T-helper 17 cell (primary cell): ENCODE measurements at regions not wholly inside any gene's neighbourhood (a gene's known extent, or its start where the extent isn't known, plus 50 kb on each side); places are given as distances from the start of the nearest gene placed in this dataset.

ENCODE experiments used
- ATAC-seq: fragments of 150-1000 bp; cut with Tn5 transposase; 2 replicates; pipeline ENCODE4 v1.10.0; 2021; ENCODE audit warnings: mild to moderate bottlenecking, moderate library complexity
- DNase-seq, 3 donors: peaks; one replicate each; pipeline versions ENCODE4 v3.0.0 to v3.0.0-alpha.2; 2020 to 2021
- H3K9me3 ChIP-seq: one replicate; pipeline ENCODE4 v1.7.0; 2013; ENCODE audit warnings: low read length, mild to moderate bottlenecking; ENCODE audit not compliant: control insufficient read depth, poor library complexity, severe bottlenecking
- H3K27ac Mint-ChIP-seq: one replicate; pipeline ENCODE4 v1.8.0; 2022; ENCODE audit warnings: mild to moderate bottlenecking, moderate library complexity, mixed read lengths
- H3K27me3 Mint-ChIP-seq: one replicate; pipeline ENCODE4 v1.8.0; 2022; ENCODE audit warnings: mixed read lengths
- H3K36me3 Mint-ChIP-seq: one replicate; pipeline ENCODE4 v1.8.0; 2022; ENCODE audit warnings: low read depth, mixed read lengths
- H3K4me1 Mint-ChIP-seq: one replicate; pipeline ENCODE4 v1.8.0; 2022; ENCODE audit warnings: mild to moderate bottlenecking, mixed read lengths
- H3K4me3 Mint-ChIP-seq: one replicate; pipeline ENCODE4 v1.8.0; 2022; ENCODE audit warnings: mild to moderate bottlenecking, moderate library complexity, mixed read lengths

- H3K9me3 ChIP-seq: no peaks in the 10 kb centered on the region
- no peaks in the 10 kb centered on the region for H3K36me3 Mint-ChIP-seq
- H3K4me3 Mint-ChIP-seq: no peak overlapping the region
- no peaks in the 10 kb centered on the region for H3K27me3 Mint-ChIP-seq
- H3K27ac Mint-ChIP-seq: no peak overlapping the region
- no peaks in the 10 kb centered on the region for H3K4me1 Mint-ChIP-seq
- DNase-seq (no peak), ATAC-seq (no peak)
Observed at GRCh38 chr14:38507299-38507698, 251.4 kb upstream of the CLEC14A start.

GRCh38 chr14:38505973-38506249, 250.0 kb upstream of the CLEC14A start:
- H3K27me3 Mint-ChIP-seq: no peaks in the 10 kb centered on the region

GRCh38 chr14:38505221-38505972, 249.5 kb upstream of the CLEC14A start:
- Mint-ChIP-seq H3K27ac (no peak overlapping the region), H3K36me3 (no peaks in the 10 kb centered on the region), H3K27me3 (no peaks in the 10 kb centered on the region), H3K4me3 (no peak overlapping the region), H3K4me1 (no peaks in the 10 kb centered on the region)
- no peaks in the 10 kb centered on the region for H3K9me3 ChIP-seq
- no peak for ATAC-seq
- DNase-seq: no peak

More at GRCh38 chr14:38505973-38506249, 250.0 kb upstream of the CLEC14A start:
- no peak overlapping the region for H3K4me3 Mint-ChIP-seq
- no peak for ATAC-seq
- H3K36me3 Mint-ChIP-seq: no peaks in the 10 kb centered on the region
- H3K4me1 Mint-ChIP-seq: no peaks in the 10 kb centered on the region
- H3K27ac Mint-ChIP-seq: no peak overlapping the region
- no peak for DNase-seq
- H3K9me3 ChIP-seq: no peaks in the 10 kb centered on the region

GRCh38 chr14:38504175-38504574, 248.3 kb upstream of the CLEC14A start:
- Mint-ChIP-seq H3K36me3 (no peaks in the 10 kb centered on the region), H3K4me3 (no peak overlapping the region), H3K4me1 (no peaks in the 10 kb centered on the region), H3K27me3 (no peaks in the 10 kb centered on the region), H3K27ac (no peak overlapping the region)
- DNase-seq: no peak
- ATAC-seq: no peak
- no peaks in the 10 kb centered on the region for H3K9me3 ChIP-seq

GRCh38 chr14:38502239-38502638, 246.3 kb upstream of the CLEC14A start:
- no peaks in the 10 kb centered on the region for H3K27me3 Mint-ChIP-seq
- ATAC-seq (no peak), DNase-seq (no peak)
- H3K9me3 ChIP-seq: no peaks in the 10 kb centered on the region
- no peak overlapping the region for H3K27ac Mint-ChIP-seq
- H3K4me1 Mint-ChIP-seq: no peaks in the 10 kb centered on the region
- H3K36me3 Mint-ChIP-seq: no peaks in the 10 kb centered on the region
- no peak overlapping the region for H3K4me3 Mint-ChIP-seq

GRCh38 chr14:38500125-38500524, 244.2 kb upstream of the CLEC14A start:
- Mint-ChIP-seq H3K27ac (no peak overlapping the region), H3K4me1 (no peaks in the 10 kb centered on the region), H3K27me3 (no peaks in the 10 kb centered on the region), H3K4me3 (no peak overlapping the region), H3K36me3 (no peaks in the 10 kb centered on the region)
- DNase-seq: no peak
- no peak for ATAC-seq
- no peaks in the 10 kb centered on the region for H3K9me3 ChIP-seq

GRCh38 chr14:38496092-38496491, 240.2 kb upstream of the CLEC14A start:
- H3K36me3 Mint-ChIP-seq: no peaks in the 10 kb centered on the region
- H3K9me3 ChIP-seq: no peaks in the 10 kb centered on the region
- H3K27me3 Mint-ChIP-seq: no peaks in the 10 kb centered on the region
- no peaks in the 10 kb centered on the region for H3K4me1 Mint-ChIP-seq
- no peak overlapping the region for H3K27ac Mint-ChIP-seq
- no peak for DNase-seq
- no peak overlapping the region for H3K4me3 Mint-ChIP-seq
- no peak for ATAC-seq

- Mint-ChIP-seq H3K27me3 (no peaks in the 10 kb centered on the region), H3K4me3 (no peak overlapping the region), H3K4me1 (no peaks in the 10 kb centered on the region), H3K36me3 (no peaks in the 10 kb centered on the region), H3K27ac (no peak overlapping the region)
- no peaks in the 10 kb centered on the region for H3K9me3 ChIP-seq
- ATAC-seq: no peak
- DNase-seq: no peak
Observed at GRCh38 chr14:38490273-38490672, 234.4 kb upstream of the CLEC14A start.

GRCh38 chr14:38485026-38485425, 229.1 kb upstream of the CLEC14A start:
- no peaks in the 10 kb centered on the region for H3K4me1 Mint-ChIP-seq
- DNase-seq: no peak
- no peak overlapping the region for H3K4me3 Mint-ChIP-seq
- no peaks in the 10 kb centered on the region for H3K27me3 Mint-ChIP-seq
- no peaks in the 10 kb centered on the region for H3K9me3 ChIP-seq
- no peak for ATAC-seq
- H3K36me3 Mint-ChIP-seq: no peaks in the 10 kb centered on the region
- H3K27ac Mint-ChIP-seq: no peak overlapping the region

- Mint-ChIP-seq H3K27ac (no peak overlapping the region), H3K36me3 (no peaks in the 10 kb centered on the region), H3K4me3 (no peak overlapping the region), H3K4me1 (no peaks in the 10 kb centered on the region), H3K27me3 (no peaks in the 10 kb centered on the region)
- ATAC-seq (no peak), DNase-seq (no peak)
- peaks cover 2% of the 10 kb centered on the region for H3K9me3 ChIP-seq
Observed at GRCh38 chr14:38481952-38482678, 226.2 kb upstream of the CLEC14A start.

GRCh38 chr14:38469156-38469555, 213.3 kb upstream of the CLEC14A start:
- ATAC-seq (no peak), DNase-seq (no peak)
- Mint-ChIP-seq H3K4me1 (no peaks in the 10 kb centered on the region), H3K27me3 (no peaks in the 10 kb centered on the region), H3K4me3 (no peak overlapping the region), H3K27ac (no peak overlapping the region), H3K36me3 (no peaks in the 10 kb centered on the region)
- H3K9me3 ChIP-seq: no peaks in the 10 kb centered on the region

- DNase-seq (no peak), ATAC-seq (no peak)
- no peaks in the 10 kb centered on the region for H3K36me3 Mint-ChIP-seq
- no peaks in the 10 kb centered on the region for H3K27me3 Mint-ChIP-seq
- no peaks in the 10 kb centered on the region for H3K9me3 ChIP-seq
- no peak overlapping the region for H3K4me3 Mint-ChIP-seq
- no peaks in the 10 kb centered on the region for H3K4me1 Mint-ChIP-seq
- no peak overlapping the region for H3K27ac Mint-ChIP-seq
Observed at GRCh38 chr14:38442208-38442607, 186.3 kb upstream of the CLEC14A start.

GRCh38 chr14:38432186-38432585, 176.3 kb upstream of the CLEC14A start:
- ATAC-seq: no peak
- no peak for DNase-seq
- Mint-ChIP-seq H3K4me1 (no peaks in the 10 kb centered on the region), H3K4me3 (no peak overlapping the region), H3K27ac (no peak overlapping the region), H3K36me3 (no peaks in the 10 kb centered on the region), H3K27me3 (no peaks in the 10 kb centered on the region)
- H3K9me3 ChIP-seq: no peaks in the 10 kb centered on the region

GRCh38 chr14:38431156-38431555, 175.3 kb upstream of the CLEC14A start:
- H3K9me3 ChIP-seq: no peaks in the 10 kb centered on the region
- H3K4me3 Mint-ChIP-seq: no peak overlapping the region
- H3K27me3 Mint-ChIP-seq: no peaks in the 10 kb centered on the region
- H3K4me1 Mint-ChIP-seq: no peaks in the 10 kb centered on the region
- no peaks in the 10 kb centered on the region for H3K36me3 Mint-ChIP-seq
- ATAC-seq (no peak), DNase-seq (no peak)
- no peak overlapping the region for H3K27ac Mint-ChIP-seq
